GM19397 (cell line): ENCODE measurements at regions not wholly inside any gene's neighbourhood (a gene's known extent, or its start where the extent isn't known, plus 50 kb on each side); places are given as distances from the start of the nearest gene placed in this dataset.

Experiments
- ATAC-seq: cut with Tn5 transposase; IDR thresholded peaks from one replicate; pipeline ENCODE4 v1.9.1; 2021; ENCODE audit warnings: mild to moderate bottlenecking, moderate library complexity; ENCODE audit not compliant: unreplicated experiment

GRCh38 chr2:6234702-6235101, 542.5 kb downstream of the SOX11 start:
- ATAC-seq = no peak

- ATAC-seq = no peak
These were observed 544.1 kb downstream of the SOX11 start for GRCh38 chr2:6236317-6236716.

DNA sequence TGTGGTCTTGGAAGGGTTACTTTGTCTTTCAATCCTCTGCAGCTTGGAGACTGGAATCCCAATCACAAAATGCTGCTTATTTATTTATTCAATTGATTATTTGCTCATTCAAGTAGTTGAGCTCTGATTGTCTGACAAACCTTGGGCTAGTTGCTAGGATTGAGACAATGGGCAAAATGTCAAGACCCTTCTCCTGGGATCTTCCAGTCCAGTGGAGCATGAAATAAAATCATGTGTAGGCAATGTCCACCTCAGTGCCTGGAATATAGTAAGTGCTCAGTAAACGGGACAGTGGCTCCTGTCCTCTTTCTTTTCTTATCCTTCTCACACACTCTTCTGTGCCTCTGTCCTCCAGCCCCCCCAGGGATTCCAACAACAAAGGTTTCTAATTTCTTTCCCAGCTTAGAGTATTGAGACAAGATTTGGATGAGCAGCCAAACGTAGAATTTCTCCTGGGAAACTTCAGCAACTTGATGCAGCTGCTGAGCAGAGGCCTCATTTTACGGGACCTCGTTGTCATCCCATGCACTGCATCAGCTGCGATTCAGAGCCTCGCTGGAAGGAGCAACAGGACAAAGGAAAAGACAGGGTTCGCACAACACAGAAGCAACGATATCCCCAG, 545.0 kb downstream of the SOX11 start:
- ATAC-seq = no peak

GRCh38 chr2:6249557-6249956, 557.4 kb downstream of the SOX11 start:
- no peak for ATAC-seq

- ATAC-seq = no peak
These were observed 562.3 kb downstream of the SOX11 start for GRCh38 chr2:6254441-6254840.

DNA sequence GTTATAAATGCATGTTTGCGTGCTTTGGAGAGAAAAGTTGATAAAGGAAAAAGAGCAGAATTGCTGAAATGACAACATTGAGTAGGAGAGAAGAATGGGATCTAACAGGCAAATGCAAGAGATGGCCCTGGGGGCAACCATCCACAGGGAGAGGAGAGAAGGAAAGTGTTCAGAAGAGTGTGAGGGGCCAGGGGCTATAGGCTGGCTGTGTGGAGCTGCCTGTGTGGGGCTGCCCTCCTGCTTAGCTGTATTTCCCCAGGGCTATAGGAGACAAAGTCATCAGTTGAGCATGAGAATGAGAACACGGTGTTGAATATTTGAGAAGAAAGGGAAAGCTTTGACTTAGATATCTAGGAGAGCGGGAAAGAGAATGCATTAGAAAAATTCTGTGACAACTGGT, 572.0 kb downstream of the SOX11 start:
- no peak for ATAC-seq

- no peak for ATAC-seq
These were observed 584.2 kb downstream of the CMPK2 start for GRCh38 chr2:6281524-6281923.

- no peak for ATAC-seq
These were observed 582.4 kb downstream of the CMPK2 start for GRCh38 chr2:6283259-6283658.

GRCh38 chr2:6287406-6287805, 578.3 kb downstream of the CMPK2 start:
- ATAC-seq = no peak

GRCh38 chr2:6288791-6289190, 576.9 kb downstream of the CMPK2 start:
- no peak for ATAC-seq

DNA sequence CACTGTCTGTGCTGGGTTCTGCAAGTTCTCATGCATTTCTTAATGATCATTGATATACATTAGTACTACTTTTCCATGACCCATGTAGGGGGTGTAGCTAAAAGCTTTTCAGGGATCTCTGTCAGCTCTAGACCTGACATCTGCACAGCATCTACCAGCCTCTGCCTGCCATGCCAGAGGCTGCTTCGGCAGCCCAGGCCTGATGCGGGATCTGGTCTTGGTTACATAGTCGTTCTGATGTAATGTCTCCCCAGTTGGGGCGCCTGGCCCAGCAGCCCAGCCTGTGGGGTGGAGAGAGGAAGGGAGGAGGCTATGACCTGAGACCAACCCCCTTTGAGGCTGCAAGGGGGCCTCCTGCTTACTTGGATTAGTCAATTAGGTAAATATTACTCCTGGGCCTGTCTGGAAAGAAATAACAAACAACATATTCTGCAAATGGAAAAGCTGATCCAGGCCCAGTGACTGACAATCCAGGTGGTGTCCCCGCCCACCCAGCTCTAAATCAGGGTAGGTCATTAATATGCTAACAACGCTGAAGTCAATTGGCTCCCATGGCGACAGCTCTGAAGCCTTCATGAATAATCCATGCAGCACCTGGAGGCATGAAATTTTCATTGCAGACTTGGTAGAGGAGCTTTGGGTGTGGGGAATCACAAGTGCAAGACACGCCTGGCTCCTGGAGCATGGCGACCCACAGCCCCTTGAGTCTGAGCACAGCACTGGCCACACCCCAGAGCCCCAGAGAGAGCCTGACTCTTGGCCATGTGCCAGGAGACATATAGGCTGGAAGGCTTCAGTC, 575.3 kb downstream of the CMPK2 start:
- no peak for ATAC-seq

DNA sequence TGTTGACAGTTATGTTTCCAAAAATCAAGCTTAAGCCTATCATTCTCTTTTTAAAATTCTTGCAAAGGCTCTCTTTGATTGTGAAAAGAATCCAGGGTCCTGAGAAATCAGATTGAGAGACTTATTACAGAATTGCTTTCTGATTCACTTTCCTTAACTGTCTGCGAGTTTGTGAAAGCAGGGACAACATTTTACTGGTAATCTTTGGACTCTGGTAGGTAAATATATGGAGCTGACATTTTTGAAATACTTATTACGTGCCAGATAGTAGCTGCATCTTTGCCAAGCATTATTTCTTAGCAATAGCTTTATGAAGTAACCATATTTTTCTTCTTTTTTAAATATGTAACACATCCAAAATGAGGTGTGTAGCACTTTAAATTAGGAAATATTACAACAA, 570.9 kb downstream of the CMPK2 start:
- no peak for ATAC-seq

- ATAC-seq = peak; percentile 68
These were observed 568.5 kb downstream of the CMPK2 start for GRCh38 chr2:6297238-6297637.

GRCh38 chr2:6301426-6301825, 564.3 kb downstream of the CMPK2 start:
- ATAC-seq = no peak

DNA sequence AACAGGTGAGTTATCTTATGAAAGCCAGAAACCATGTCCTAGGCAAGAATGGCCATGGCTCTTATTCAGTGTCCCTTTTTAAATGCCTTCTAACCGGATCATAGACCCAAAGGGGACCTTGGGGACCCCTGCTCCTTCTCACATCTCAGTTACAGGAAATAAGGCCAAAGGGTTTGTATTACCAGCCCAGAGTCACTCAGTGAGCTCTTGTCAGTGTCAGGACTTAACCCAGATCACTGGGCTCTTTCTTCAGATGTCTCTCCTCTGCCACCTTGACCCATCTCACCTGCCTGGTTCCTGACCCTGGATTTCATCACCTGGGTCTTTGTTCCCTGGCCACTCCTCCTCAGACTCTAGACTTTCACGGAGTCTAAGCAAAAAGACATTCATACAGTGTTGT, 556.7 kb downstream of the CMPK2 start:
- no peak for ATAC-seq

- ATAC-seq = peak; percentile 93
These were observed 556.1 kb downstream of the CMPK2 start for GRCh38 chr2:6309415-6310255.

DNA sequence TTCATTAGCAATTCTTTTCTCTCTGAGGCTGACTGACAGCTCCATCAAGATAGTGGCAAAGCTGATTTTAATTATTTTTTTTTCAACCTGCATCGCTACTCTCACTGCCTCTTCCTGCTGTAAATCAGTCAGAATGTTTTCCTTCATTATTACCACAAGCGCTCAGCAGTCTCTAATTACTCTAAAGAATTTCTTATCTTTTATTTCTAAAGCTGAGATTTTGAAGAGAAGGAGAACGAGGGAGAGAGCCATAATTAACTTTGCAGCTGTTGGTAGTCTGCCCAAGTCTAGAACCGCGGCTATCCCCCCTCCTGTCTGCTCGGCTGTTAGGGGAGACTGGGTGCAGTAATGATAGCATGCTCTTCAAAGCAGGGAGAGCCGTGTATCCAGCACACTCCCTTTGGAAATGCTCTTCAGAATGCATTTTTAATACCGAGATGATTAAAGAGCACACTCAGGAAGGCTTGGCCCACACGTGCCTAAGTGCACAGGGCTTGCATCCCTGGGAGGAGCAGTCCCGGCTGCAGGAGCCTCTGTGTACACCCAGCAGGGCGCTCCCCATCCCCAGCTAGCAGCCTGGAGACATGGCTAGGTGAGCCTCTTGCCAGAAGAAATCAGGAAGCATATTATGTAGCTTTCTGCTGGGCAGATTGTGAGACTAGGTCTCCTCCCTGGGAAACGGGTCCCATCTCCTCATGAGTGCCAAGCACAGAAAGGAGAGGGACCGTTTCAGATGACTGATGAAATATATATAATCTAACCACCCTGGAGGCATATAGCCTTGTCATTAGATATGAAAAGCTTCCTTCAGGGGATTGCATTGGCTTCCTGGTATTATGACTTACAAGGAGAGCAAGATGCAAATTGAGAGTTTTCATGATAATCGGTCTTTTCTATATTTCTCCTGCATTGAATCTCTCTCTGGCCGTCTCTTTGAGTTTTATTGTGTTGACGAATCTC, 555.2 kb downstream of the CMPK2 start:
- peak; percentile 28 for ATAC-seq

DNA sequence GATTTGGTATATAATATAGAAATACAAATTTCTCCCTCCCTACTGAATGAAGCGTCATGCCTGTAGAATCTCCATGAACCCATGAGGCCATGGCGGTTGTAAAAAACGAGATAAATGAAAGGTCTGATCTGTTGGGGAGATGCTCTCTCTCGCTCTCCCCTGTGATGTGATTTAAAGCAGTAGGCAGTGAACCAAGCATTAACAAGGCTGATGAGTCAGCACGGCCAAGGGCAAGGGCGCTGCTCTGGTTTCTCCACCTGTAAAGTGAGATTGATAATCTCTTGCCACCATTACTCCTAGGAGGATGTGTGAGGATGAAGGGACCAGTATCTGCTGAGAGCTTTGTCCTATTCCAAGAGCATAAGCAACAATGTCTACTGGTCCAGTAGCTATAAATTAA, 553.3 kb downstream of the CMPK2 start:
- ATAC-seq = no peak

DNA sequence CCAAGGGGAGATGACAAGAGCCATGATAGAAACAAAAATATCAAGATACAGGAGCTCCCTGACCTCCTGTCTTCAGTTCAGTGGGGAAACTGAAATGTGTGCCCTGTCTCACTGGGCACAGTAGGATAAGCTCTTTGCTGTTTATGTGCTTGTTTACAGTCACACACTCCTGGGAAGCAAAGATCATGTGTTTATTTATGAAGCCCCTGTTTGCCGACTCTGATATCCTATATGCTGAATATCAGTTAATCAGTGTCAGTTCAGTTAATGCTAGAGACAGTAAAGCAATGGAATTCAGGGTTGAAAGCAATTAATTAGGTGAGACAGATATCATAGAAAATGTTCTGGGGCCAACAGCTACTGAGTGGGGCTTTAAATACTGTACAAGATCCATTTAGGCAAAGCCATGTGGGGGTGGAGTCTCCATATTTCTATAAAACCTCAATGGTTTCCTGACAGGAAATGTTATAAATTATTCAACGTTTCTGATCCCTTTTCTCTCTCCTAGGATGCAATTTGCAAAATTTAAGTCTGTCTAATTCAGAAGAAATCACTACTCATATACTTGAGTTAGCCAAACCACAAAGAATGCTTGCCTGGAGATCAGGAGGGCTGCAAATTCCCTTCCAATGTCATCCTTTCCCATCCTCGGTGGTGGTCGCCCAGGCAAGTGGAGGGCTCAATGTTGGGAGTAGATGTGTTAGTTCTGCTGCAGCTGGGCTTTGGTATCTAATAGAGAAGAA, 551.3 kb downstream of the CMPK2 start:
- no peak for ATAC-seq

GRCh38 chr2:6325616-6326015, 540.1 kb downstream of the CMPK2 start:
- ATAC-seq = no peak
